KMS-11 (cell line): ENCODE measurements at regions not wholly inside any gene's neighbourhood (a gene's known extent, or its start where the extent isn't known, plus 50 kb on each side); places are given as distances from the start of the nearest gene placed in this dataset.

ENCODE experiments used
- H2AFZ ChIP-seq: fragments of 200-600 bp; sonication (generic); 2 replicates; pipeline ENCODE4 v1.6.1; 2016; ENCODE audit warnings: antibody characterized with exemption, mixed run types, low read depth
- H3K27ac ChIP-seq: fragments of 200-600 bp; sonication (generic); 2 replicates; pipeline ENCODE4 v1.6.1; 2016; ENCODE audit warnings: mild to moderate bottlenecking, mixed run types
- H3K27me3 ChIP-seq: fragments of 200-600 bp; sonication (generic); 2 replicates; pipeline ENCODE4 v1.6.1; 2017; ENCODE audit warnings: mild to moderate bottlenecking, low read depth, mixed run types, moderate library complexity; ENCODE audit not compliant: insufficient read depth
- H3K36me3 ChIP-seq: fragments of 200-600 bp; sonication (generic); 2 replicates; pipeline ENCODE4 v1.6.1; 2017; ENCODE audit warnings: mild to moderate bottlenecking, mixed run types; ENCODE audit not compliant: insufficient read depth
- H3K4me1 ChIP-seq: fragments of 200-600 bp; sonication (generic); 2 replicates; pipeline ENCODE4 v1.6.1; 2016; ENCODE audit warnings: mild to moderate bottlenecking, low read depth, mixed run types; ENCODE audit not compliant: poor library complexity, severe bottlenecking
- H3K4me2 ChIP-seq: fragments of 200-600 bp; sonication (generic); 2 replicates; pipeline ENCODE4 v1.7.0; 2016; ENCODE audit warnings: mild to moderate bottlenecking, mixed run types
- H3K4me3 ChIP-seq: fragments of 200-600 bp; sonication (generic); IDR thresholded peaks from 2 replicates; pipeline ENCODE4 v1.6.1; 2017; ENCODE audit warnings: low read depth, low read length, mixed read lengths; ENCODE audit not compliant: insufficient read depth
- H3K79me2 ChIP-seq: fragments of 200-600 bp; sonication (generic); 2 replicates; pipeline ENCODE4 v1.6.1; 2016; ENCODE audit warnings: low read depth, mixed run types; ENCODE audit not compliant: insufficient read depth
- H3K9ac ChIP-seq: fragments of 200-600 bp; sonication (generic); 2 replicates; pipeline ENCODE4 v1.6.1; 2016; ENCODE audit warnings: mild to moderate bottlenecking, mixed run types
- H4K20me1 ChIP-seq: fragments of 200-600 bp; sonication (generic); 2 replicates; pipeline ENCODE4 v1.6.1; 2016; ENCODE audit warnings: mild to moderate bottlenecking, mixed run types; ENCODE audit not compliant: insufficient read depth
- TF ChIP-seq, protein P1 (sequence below): fragments of 200-600 bp; sonication (generic); conservative IDR thresholded peaks from 2 replicates; pipeline ENCODE4 v1.6.1; 2017; ENCODE audit warnings: low read depth, mild to moderate bottlenecking, antibody characterized with exemption, low read length, moderate library complexity, mixed read lengths

DNA sequence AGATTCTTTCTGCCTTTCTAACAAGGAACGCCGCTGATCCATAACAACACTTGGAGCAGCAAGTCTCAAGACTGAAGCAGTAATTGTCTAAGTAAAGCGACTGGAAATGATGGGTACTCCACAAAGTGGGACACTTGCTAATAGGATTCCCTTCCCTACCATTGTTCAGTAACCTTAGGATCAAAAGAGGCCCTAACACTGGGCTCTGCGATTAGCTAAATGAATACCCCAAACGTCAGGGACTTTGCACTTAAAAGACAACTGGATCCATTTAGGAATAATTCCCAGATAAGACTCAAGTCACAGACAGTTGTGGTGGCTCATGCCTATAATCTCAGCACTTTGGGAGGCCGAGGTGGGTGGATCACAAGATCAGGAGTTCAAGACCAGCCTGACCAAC, 221.9 kb upstream of the FGGY start:
- Histone ChIP-seq H3K4me2 (no peak overlapping the region), H3K36me3 (no peaks in the 10 kb centered on the region), H3K27ac (no peak overlapping the region), H3K79me2 (no peaks in the 10 kb centered on the region), H3K27me3 (no peaks in the 10 kb centered on the region), H2AFZ (no peak overlapping the region), H3K4me1 (peaks cover 11% of the 10 kb centered on the region), H4K20me1 (no peaks in the 10 kb centered on the region), H3K4me3 (no peak overlapping the region), H3K9ac (no peak overlapping the region)
- TF ChIP-seq, protein P1, sequence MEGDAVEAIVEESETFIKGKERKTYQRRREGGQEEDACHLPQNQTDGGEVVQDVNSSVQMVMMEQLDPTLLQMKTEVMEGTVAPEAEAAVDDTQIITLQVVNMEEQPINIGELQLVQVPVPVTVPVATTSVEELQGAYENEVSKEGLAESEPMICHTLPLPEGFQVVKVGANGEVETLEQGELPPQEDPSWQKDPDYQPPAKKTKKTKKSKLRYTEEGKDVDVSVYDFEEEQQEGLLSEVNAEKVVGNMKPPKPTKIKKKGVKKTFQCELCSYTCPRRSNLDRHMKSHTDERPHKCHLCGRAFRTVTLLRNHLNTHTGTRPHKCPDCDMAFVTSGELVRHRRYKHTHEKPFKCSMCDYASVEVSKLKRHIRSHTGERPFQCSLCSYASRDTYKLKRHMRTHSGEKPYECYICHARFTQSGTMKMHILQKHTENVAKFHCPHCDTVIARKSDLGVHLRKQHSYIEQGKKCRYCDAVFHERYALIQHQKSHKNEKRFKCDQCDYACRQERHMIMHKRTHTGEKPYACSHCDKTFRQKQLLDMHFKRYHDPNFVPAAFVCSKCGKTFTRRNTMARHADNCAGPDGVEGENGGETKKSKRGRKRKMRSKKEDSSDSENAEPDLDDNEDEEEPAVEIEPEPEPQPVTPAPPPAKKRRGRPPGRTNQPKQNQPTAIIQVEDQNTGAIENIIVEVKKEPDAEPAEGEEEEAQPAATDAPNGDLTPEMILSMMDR, result no peak

GRCh38 chr1:59076612-59077011, 220.3 kb upstream of the FGGY start:
- no peaks in the 10 kb centered on the region for H3K79me2 ChIP-seq
- no peaks in the 10 kb centered on the region for H3K27me3 ChIP-seq
- H3K36me3 ChIP-seq, result no peaks in the 10 kb centered on the region
- H3K4me1 ChIP-seq, result no peaks in the 10 kb centered on the region
- no peak overlapping the region for H2AFZ ChIP-seq
- no peaks in the 10 kb centered on the region for H4K20me1 ChIP-seq
- H3K9ac ChIP-seq, result no peak overlapping the region
- no peak overlapping the region for H3K4me3 ChIP-seq
- TF ChIP-seq, protein P1, result no peak
- no peak overlapping the region for H3K4me2 ChIP-seq
- no peak overlapping the region for H3K27ac ChIP-seq

- H3K4me3 ChIP-seq, result no peak overlapping the region
- no peak overlapping the region for H3K27ac ChIP-seq
- TF ChIP-seq, protein P1, result no peak
- H3K36me3 ChIP-seq, result no peaks in the 10 kb centered on the region
- no peaks in the 10 kb centered on the region for H3K27me3 ChIP-seq
- no peak overlapping the region for H3K4me2 ChIP-seq
- no peak overlapping the region for H3K9ac ChIP-seq
- no peaks in the 10 kb centered on the region for H3K79me2 ChIP-seq
- H4K20me1 ChIP-seq, result no peaks in the 10 kb centered on the region
- no peak overlapping the region for H2AFZ ChIP-seq
- H3K4me1 ChIP-seq, result no peaks in the 10 kb centered on the region
Observed at GRCh38 chr1:59077466-59078069, 219.3 kb upstream of the FGGY start.

DNA sequence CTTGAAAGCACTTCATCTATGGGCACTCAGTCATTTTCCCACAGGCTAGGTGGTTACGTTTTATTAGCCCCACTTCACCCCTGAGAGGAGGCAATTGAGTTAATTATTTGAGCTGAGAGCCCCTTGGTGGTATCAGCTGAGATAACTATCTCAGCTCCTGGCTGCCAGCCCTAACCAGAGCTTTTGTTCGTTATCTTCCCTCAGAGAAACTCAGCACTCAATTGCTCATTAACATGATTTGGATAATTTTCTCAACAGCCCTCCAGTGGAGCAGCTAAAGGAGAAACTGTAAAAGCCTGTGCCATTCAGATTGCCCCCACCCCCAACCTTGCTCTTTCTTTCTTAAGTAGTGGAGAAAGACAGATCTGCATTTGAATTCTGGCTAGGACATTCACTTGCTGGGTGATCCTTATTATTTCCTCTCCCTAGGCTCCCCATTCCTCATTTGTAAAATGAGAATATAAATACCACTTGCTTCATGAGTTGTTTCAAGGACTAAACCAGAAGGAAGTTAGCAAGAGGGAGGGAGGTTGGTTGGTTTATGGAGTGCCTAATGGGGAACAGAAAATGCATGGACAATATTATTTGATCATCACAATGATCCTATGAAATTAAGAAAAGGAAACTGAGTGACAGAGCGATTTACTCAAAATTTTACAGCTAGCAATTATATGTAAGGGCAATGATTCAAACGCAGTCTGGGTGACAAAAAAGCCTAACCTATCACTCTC, 218.7 kb upstream of the FGGY start:
- H3K4me2 ChIP-seq, result no peak overlapping the region
- no peaks in the 10 kb centered on the region for H3K79me2 ChIP-seq
- no peaks in the 10 kb centered on the region for H3K27me3 ChIP-seq
- H3K27ac ChIP-seq, result no peak overlapping the region
- no peak overlapping the region for H3K9ac ChIP-seq
- H3K4me1 ChIP-seq, result no peaks in the 10 kb centered on the region
- H3K36me3 ChIP-seq, result no peaks in the 10 kb centered on the region
- H4K20me1 ChIP-seq, result no peaks in the 10 kb centered on the region
- H3K4me3 ChIP-seq, result no peak overlapping the region
- no peak overlapping the region for H2AFZ ChIP-seq
- TF ChIP-seq, protein P1, result no peak
